IMR-90 (cell line): ENCODE measurements at regions not wholly inside any gene's neighbourhood (a gene's known extent, or its start where the extent isn't known, plus 50 kb on each side); places are given as distances from the start of the nearest gene placed in this dataset.

ENCODE experiments used
- ATAC-seq: fragments of 200-7000 bp; cut with Tn5 transposase; 2 replicates; pipeline ENCODE4 v1.9.1; 2020; ENCODE audit warnings: low read depth, mild to moderate bottlenecking, moderate library complexity
- BruUV-seq: library from RNA; stranded (reverse); fragments of 400-500 nt; replicated peaks from 2 replicates; lab custom pipeline; 2021; lab: Mats Ljungman, UMichigan
- CTCF ChIA-PET: fragments of 300-600 bp; formaldehyde crosslinking; extraction: SDS; loops from one replicate; lab custom pipeline; 2021; ENCODE audit warnings: antibody characterized with exemption; lab: Yijun Ruan, JAX
- POLR2A ChIA-PET: fragments of 300-600 bp; sonication (Branson Sonifier 250); formaldehyde crosslinking; loops from one replicate; lab custom pipeline; 2022; ENCODE audit warnings: antibody characterized with exemption; ENCODE audit not compliant: unreplicated experiment; lab: Charles Lee
- DNase-seq: peaks from one replicate; pipeline ENCODE4 v3.0.0; 2013
- H2AFZ ChIP-seq: replicated peaks from 2 replicates; pipeline ENCODE3; 2013; ENCODE audit warnings: low read length, mild to moderate bottlenecking; ENCODE audit not compliant: poor library complexity
- H2AK5ac ChIP-seq: 2 replicates; pipeline ENCODE4 v1.6.1; 2013; ENCODE audit warnings: low read depth, low read length, inconsistent platforms
- H2AK9ac ChIP-seq: replicated peaks from 2 replicates; pipeline ENCODE3; 2013; ENCODE audit warnings: mild to moderate bottlenecking, low read depth, low read length, moderate library complexity; ENCODE audit not compliant: poor library complexity
- H2BK120ac ChIP-seq: 2 replicates; pipeline ENCODE4 v1.6.1; 2013; ENCODE audit warnings: low read depth, low read length, inconsistent platforms
- H2BK15ac ChIP-seq: 3 replicates; pipeline ENCODE4 v1.6.1; 2013; ENCODE audit warnings: low read depth, low read length, inconsistent platforms
- H2BK20ac ChIP-seq: 2 replicates; pipeline ENCODE4 v1.6.1; 2013; ENCODE audit warnings: low read depth, mild to moderate bottlenecking, inconsistent platforms, low read length, moderate library complexity
- H2BK5ac ChIP-seq: 2 replicates; pipeline ENCODE4 v1.6.1; 2013; ENCODE audit warnings: mild to moderate bottlenecking, low read depth, low read length, inconsistent platforms; ENCODE audit not compliant: poor library complexity, severe bottlenecking
- H3K14ac ChIP-seq: replicated peaks from 2 replicates; pipeline ENCODE4 v1.6.1; 2013; ENCODE audit warnings: low read depth, low read length, inconsistent platforms
- H3K18ac ChIP-seq: 2 replicates; pipeline ENCODE4 v1.6.1; 2013; ENCODE audit warnings: low read depth, low read length, control low read depth
- H3K23ac ChIP-seq: 2 replicates; pipeline ENCODE4 v1.6.1; 2013; ENCODE audit warnings: low read depth, low read length, inconsistent platforms
- H3K27ac ChIP-seq: 2 replicates; pipeline ENCODE4 v1.5.1; 2013; ENCODE audit warnings: mild to moderate bottlenecking, control low read depth, low read length; ENCODE audit not compliant: insufficient read depth
- H3K27me3 ChIP-seq: 2 replicates; pipeline ENCODE4 v1.6.1; 2013; ENCODE audit warnings: low read length; ENCODE audit not compliant: control insufficient read depth, insufficient read depth
- H3K36me3 ChIP-seq: 2 replicates; pipeline ENCODE4 v1.6.1; 2013; ENCODE audit warnings: low read length, mixed read lengths; ENCODE audit not compliant: control insufficient read depth, insufficient read depth
- H3K4ac ChIP-seq: 2 replicates; pipeline ENCODE4 v1.6.1; 2013; ENCODE audit warnings: low read depth, low read length, inconsistent platforms
- H3K4me1 ChIP-seq: 2 replicates; pipeline ENCODE4 v1.6.1; 2013; ENCODE audit warnings: low read length, mixed read lengths; ENCODE audit not compliant: control insufficient read depth, insufficient read depth
- H3K4me2 ChIP-seq: 2 replicates; pipeline ENCODE4 v1.6.1; 2013; ENCODE audit warnings: low read depth, mild to moderate bottlenecking, control low read depth, low read length, moderate library complexity
- H3K4me3 ChIP-seq: 2 replicates; pipeline ENCODE4 v1.5.1; 2013; ENCODE audit warnings: low read depth, mild to moderate bottlenecking, control low read depth, low read length, moderate library complexity; ENCODE audit not compliant: insufficient read depth
- H3K56ac ChIP-seq: 2 replicates; pipeline ENCODE4 v1.6.1; 2013; ENCODE audit warnings: low read length, inconsistent platforms; ENCODE audit not compliant: insufficient read depth; ENCODE audit errors: extremely low read depth
- H3K79me1 ChIP-seq, 2 experiments: 2 replicates each; pipeline ENCODE4 v1.6.1; 2013; ENCODE audit warnings: low read length in 2 of 2, inconsistent platforms in 1 of 2, low read depth in 1 of 2
- H3K9ac ChIP-seq: 2 replicates; pipeline ENCODE4 v1.6.1; 2013; ENCODE audit warnings: low read depth, low read length, control low read depth
- H3K9me1 ChIP-seq: 2 replicates; pipeline ENCODE4 v1.6.1; 2013; ENCODE audit warnings: low read length, inconsistent platforms; ENCODE audit not compliant: insufficient read depth
- H3K9me3 ChIP-seq: 2 replicates; pipeline ENCODE4 v1.6.1; 2013; ENCODE audit warnings: low read length; ENCODE audit not compliant: control insufficient read depth, insufficient read depth
- H4K20me1 ChIP-seq: 2 replicates; pipeline ENCODE4 v1.6.1; 2013; ENCODE audit warnings: low read length, inconsistent platforms; ENCODE audit not compliant: insufficient read depth
- H4K5ac ChIP-seq: 2 replicates; pipeline ENCODE4 v1.6.1; 2013; ENCODE audit warnings: mild to moderate bottlenecking, low read depth, low read length, control low read depth
- H4K8ac ChIP-seq, 2 experiments: 2 replicates each; pipeline ENCODE4 v1.6.1; 2013; ENCODE audit warnings: low read depth in 2 of 2, low read length in 2 of 2, control low read depth in 1 of 2, inconsistent platforms in 1 of 2
- H4K91ac ChIP-seq: 2 replicates; pipeline ENCODE4 v1.6.1; 2013; ENCODE audit warnings: low read depth, low read length, inconsistent platforms; ENCODE audit not compliant: insufficient read depth
- BHLHE40 ChIP-seq: fragments of 150-350 bp; IDR thresholded peaks from 2 replicates; pipeline ENCODE4 v1.6.1; 2016; ENCODE audit warnings: mild to moderate bottlenecking, low read depth, low read length
- CEBPB ChIP-seq: IDR thresholded peaks from 2 replicates; pipeline ENCODE4 v1.6.1; 2012; ENCODE audit warnings: low read depth, low read length, improper control_type of control experiment
- FOS ChIP-seq: fragments of 150-350 bp; IDR thresholded peaks from 2 replicates; pipeline ENCODE4 v1.6.1; 2016; ENCODE audit warnings: low read depth, low read length
- MAZ ChIP-seq: IDR thresholded peaks from 2 replicates; pipeline ENCODE4 v1.6.1; 2012; ENCODE audit warnings: low read depth, mild to moderate bottlenecking, low read length, improper control_type of control experiment, moderate library complexity, borderline replicate concordance
- MXI1 ChIP-seq: IDR thresholded peaks from 2 replicates; pipeline ENCODE4 v1.6.1; 2012; ENCODE audit warnings: low read depth, mild to moderate bottlenecking, low read length, moderate library complexity, borderline replicate concordance
- NFE2L2 ChIP-seq: fragments of 150-350 bp; IDR thresholded peaks from 2 replicates; pipeline ENCODE4 v1.6.1; 2016; ENCODE audit warnings: low read depth, mild to moderate bottlenecking, low read length
- POLR2A ChIP-seq: IDR thresholded peaks from 2 replicates; pipeline ENCODE4 v1.6.1; 2012; ENCODE audit warnings: mild to moderate bottlenecking, low read depth, low read length
- RCOR1 ChIP-seq: IDR thresholded peaks from 2 replicates; pipeline ENCODE4 v1.6.1; 2012; ENCODE audit warnings: mild to moderate bottlenecking, low read length, improper control_type of control experiment; ENCODE audit not compliant: insufficient replicate concordance
- WGBS, 2 experiments: methylation state at CpG; one replicate each; pipeline versions ENCODE4 v1.1.5 to v1.1.7; 2013; ENCODE audit warnings: missing lambda C conversion rate in 2 of 2; ENCODE audit not compliant: insufficient read length in 1 of 2; ENCODE audit errors: extremely low coverage in 2 of 2; 5-methylcytosine and 5-hydroxymethylcytosine counted together
- dilution Hi-C: fragments of 300-500 bp; cut with HindIII; formaldehyde crosslinking; loops from one replicate; pipeline ENCODE4 v1.14.3; 2018; ENCODE audit warnings: low sequenced_read_pairs; ENCODE audit not compliant: unreplicated experiment
- in situ Hi-C: fragments of 300-500 bp; cut with MboI; formaldehyde crosslinking; loops from 3 replicates; pipeline ENCODE4 v1.14.3; 2019; ENCODE audit warnings: low sequenced_read_pairs, inconsistent platforms, mixed read lengths
- intact Hi-C: fragments of 100-400 bp; cut with micrococcal nuclease; formaldehyde crosslinking; loops from 2 replicates; pipeline ENCODE4 v1.10.0; 2022
- TF ChIP-seq, protein P1 (sequence below): fragments of 150-350 bp; IDR thresholded peaks from 2 replicates; pipeline ENCODE4 v1.6.1; 2017; ENCODE audit warnings: mild to moderate bottlenecking, antibody characterized with exemption, low read length, low read depth

DNA sequence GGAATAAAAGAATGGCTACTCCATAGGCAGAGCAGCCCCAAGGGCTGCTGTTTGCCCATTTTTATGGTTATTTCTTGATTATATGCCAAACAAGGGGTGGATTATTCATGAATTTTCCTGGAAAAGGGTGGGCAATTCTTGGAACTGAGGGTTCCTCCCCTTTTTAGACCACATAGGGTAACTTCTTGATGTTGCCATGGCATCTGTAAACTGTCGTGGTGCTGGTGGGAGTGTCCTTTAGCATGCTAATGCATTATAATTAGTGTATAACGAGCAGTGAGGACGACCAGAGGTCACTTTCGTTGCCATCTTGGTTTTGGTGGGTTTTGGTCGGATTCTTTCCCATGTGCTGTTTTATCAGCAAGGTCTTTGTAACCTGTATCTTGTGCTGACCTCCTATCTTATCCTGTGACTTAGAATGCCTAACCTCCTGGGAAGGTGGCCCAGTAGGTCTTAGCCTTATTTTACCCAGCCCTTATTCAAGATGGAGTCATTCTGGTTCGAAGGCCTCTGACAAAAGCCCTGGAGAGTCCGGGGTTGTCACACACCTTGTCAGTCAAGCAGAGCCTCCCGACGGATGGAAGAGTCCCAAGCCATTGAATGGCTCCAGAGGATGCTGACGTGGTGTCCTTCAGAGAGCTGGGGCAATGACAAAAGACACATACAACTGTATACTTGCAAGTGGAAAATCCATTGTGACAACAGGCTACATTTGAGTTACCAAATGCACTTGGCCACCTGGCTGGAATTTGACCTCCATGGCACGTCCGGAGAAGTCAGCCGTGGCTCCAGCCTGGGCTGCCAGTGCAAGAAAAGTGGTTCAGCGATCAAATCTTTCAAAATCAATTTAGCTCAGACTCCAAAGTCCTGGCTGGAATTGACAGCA is 67.1 kb upstream of the CLINT1 start:
- Histone ChIP-seq H3K23ac (no peak overlapping the region), H3K4ac (no peak overlapping the region), H2BK15ac (no peak overlapping the region), H3K9ac (no peak overlapping the region), H2AK5ac (no peak overlapping the region), H4K91ac (no peak overlapping the region), H3K4me2 (no peak overlapping the region), H3K27me3 (peaks cover 2% of the 10 kb centered on the region), H3K9me3 (no peaks in the 10 kb centered on the region), H3K9me1 (no peaks in the 10 kb centered on the region), H3K56ac (no peak overlapping the region), H2BK20ac (no peak overlapping the region), H3K18ac (no peak overlapping the region), H2AK9ac (no peak overlapping the region), H3K36me3 (no peaks in the 10 kb centered on the region), H2BK5ac (no peak overlapping the region), H3K14ac (no peak overlapping the region), H4K20me1 (no peaks in the 10 kb centered on the region), H4K8ac (no peak overlapping the region), H4K5ac (no peak overlapping the region), H3K4me1 (no peaks in the 10 kb centered on the region), H2AFZ (no peak overlapping the region), H3K4me3 (no peak overlapping the region), H3K27ac (no peak overlapping the region), H2BK120ac (no peak overlapping the region), H3K79me1 (no peaks in the 10 kb centered on the region)
- in situ Hi-C loops, result no loop called here
- TF ChIP-seq FOS, result no peak
- TF ChIP-seq MXI1, result no peak
- no peak for TF ChIP-seq BHLHE40
- TF ChIP-seq POLR2A, result no peak
- no peak for TF ChIP-seq NFE2L2
- TF ChIP-seq MAZ, result no peak
- TF ChIP-seq CEBPB, result no peak
- no peak for TF ChIP-seq RCOR1
- TF ChIP-seq, protein P1, sequence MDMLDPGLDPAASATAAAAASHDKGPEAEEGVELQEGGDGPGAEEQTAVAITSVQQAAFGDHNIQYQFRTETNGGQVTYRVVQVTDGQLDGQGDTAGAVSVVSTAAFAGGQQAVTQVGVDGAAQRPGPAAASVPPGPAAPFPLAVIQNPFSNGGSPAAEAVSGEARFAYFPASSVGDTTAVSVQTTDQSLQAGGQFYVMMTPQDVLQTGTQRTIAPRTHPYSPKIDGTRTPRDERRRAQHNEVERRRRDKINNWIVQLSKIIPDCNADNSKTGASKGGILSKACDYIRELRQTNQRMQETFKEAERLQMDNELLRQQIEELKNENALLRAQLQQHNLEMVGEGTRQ, result no peak
- no TSS peak for BruUV-seq
- WGBS, 2 experiments, result 75% methylated on average over 9 of the region's 14 CpGs; no CpG with 5 or more reads in 1 of the 2 experiments
- ChIA-PET CTCF (interaction anchor here (1.0 kb wide), 1 partner anchor 23 kb away, joined by 5 read pairs; no protein-coding TSS in a partner anchor), POLR2A (no interaction called here)
- ATAC-seq (no peak), DNase-seq (no peak)
- intact Hi-C loops, result no loop called here
- dilution Hi-C loops, result no loop called here
